GM12873 (cell line): ENCODE measurements at regions not wholly inside any gene's neighbourhood (a gene's known extent, or its start where the extent isn't known, plus 50 kb on each side); places are given as distances from the start of the nearest gene placed in this dataset.

Experiments
- TF ChIP-seq, protein P1 (sequence below): IDR thresholded peaks from 2 replicates; pipeline ENCODE4 v1.5.1; 2012; ENCODE audit warnings: low read depth, mild to moderate bottlenecking, moderate library complexity, low read length, control low read depth; ENCODE audit not compliant: insufficient read depth; ENCODE audit errors: missing control alignments

DNA sequence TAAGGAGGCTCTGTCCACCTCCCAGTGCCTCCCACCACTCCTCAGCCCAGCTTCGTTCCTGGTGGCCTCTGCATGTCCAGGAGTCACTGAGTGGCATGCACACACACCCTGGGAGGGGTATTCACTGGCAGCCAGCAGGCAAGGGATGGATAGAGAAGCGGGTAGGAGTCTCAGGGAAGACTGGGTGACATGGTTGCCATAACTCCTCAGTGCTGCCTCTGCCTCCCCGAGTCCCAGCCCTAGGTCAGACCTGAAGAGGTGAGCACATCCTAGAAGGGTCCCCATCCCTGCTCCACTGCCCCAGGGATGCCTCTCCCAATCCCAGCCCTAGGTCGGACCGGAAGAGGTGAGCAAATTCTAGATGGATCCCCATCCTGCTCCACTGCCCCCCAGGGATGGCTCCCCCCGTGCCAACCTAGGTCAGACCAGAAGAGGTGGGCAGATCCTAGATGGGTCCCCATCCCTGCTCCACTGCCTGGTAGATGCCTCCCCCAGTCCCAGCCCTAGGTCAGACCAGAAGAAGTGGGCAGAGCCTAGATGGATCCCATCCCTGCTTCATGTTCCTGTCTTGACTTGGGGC is 197.0 kb downstream of the IRF8 start:
- TF ChIP-seq, protein P1, sequence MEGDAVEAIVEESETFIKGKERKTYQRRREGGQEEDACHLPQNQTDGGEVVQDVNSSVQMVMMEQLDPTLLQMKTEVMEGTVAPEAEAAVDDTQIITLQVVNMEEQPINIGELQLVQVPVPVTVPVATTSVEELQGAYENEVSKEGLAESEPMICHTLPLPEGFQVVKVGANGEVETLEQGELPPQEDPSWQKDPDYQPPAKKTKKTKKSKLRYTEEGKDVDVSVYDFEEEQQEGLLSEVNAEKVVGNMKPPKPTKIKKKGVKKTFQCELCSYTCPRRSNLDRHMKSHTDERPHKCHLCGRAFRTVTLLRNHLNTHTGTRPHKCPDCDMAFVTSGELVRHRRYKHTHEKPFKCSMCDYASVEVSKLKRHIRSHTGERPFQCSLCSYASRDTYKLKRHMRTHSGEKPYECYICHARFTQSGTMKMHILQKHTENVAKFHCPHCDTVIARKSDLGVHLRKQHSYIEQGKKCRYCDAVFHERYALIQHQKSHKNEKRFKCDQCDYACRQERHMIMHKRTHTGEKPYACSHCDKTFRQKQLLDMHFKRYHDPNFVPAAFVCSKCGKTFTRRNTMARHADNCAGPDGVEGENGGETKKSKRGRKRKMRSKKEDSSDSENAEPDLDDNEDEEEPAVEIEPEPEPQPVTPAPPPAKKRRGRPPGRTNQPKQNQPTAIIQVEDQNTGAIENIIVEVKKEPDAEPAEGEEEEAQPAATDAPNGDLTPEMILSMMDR = no peak

DNA sequence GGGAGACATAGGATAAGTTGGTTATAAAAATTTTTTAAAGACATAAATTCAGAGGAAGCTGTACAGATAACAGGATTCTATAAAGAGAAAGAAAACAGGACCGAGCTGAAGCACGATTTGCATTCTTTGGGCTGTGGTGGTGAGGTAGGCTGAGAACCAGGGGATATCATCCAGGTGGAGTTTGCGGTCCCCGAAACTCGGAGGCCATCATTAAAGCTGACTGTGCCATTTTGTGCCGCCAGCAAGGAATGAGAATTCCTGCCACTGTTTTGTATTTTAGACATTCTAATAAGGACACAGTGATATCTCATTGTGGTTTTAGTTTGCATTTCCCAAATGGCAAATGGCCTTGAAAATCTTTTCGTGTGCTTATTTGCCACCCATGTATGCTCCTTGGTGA is 197.9 kb downstream of the IRF8 start:
- TF ChIP-seq, protein P1 = no peak

DNA sequence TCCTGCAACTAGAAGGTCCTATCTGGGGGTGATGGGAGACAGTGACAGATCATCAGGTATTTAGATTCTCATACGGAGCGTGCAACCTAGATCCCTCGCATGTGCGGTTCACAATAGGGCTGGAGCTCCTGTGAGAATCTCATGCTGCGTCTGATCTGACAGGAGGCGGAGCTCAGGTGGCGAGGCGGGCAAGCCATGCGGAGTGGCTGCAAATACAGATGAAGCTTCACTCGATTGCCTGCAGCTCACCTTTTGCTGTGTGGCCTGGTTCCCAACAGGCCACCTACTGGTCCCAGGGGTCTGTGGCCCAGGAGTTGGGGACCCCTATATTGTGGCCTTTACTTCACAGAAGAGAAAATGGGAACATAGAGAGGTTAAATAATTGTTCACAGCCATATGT is 200.4 kb downstream of the IRF8 start:
- TF ChIP-seq, protein P1 = no peak

DNA sequence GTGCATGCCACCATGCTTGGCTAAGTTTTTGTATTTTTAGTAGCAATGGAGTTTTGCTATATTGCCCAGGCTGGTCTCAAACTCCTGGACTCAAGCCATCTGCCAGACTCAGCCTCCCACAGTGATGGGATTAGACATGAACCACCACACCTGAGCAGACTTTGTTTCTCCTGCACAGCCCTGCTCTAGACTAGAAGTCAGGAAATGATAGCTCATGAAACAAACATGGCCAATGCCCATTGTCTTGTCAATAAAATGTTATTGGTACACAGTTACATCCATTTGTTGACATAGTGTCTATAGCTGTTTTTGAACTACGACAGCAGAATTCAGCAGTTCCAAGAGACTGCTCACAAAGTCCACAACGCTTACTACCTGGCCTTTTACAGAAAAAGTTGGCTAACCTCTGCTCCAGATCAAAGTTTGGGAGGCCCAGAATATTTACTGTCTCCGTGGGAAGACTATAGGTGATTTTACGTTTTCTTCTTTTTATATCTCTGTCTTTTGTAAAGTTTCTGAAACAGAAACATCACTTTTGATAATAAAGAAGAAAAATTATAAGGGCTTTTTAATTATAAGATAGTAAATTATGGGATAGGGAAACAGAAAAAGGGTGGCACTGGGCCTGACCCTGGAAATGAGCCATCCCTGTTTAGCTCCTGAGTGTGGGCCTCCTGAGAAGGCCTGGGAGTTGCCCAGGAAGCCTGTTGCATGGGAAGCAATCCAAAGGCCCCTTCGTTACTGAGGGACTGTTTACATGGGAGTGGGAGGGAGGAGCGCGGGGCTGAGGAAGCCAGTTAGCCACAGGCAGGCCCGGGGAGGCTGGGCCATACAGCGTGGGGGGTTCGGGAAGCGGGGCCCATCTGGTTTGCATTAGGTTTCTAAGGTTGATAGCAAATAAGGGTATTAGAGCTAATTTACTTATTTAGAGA is 201.5 kb downstream of the IRF8 start:
- TF ChIP-seq, protein P1 = no peak

DNA sequence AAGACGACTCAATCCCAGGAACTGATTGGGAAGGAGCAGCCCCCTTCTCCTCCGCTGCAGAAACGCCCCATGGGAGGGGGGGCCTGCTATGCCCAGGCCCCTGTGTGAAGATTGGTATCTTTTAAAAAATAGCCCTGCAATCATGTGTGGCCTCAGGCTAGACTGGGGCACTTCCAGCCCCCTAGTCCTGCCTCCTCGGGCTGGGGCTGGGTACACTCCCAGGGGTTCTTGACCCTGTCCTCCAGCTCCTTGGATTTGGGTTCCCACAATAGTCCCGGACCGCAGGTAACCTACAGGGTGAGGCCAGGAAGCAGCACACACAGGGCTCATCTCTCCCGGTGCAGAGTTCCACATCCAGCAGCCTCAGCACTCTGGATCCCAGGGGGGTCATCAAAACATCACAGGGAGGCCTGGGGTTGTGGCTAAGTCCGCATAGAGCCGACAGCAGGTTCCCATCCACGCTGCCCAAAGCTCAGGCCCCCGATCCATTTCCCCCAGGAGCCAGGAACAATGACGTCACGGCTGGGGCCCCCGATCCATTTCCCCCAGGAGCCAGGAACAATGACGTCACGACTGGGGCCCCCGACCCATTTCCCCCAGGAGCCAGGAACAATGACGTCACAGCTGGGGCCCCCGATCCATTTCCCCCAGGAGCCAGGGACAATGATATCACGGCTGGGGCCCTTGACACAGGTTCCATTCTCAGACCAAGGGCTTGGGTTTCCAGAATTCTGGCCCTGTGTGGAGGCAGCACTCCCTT is 202.4 kb downstream of the IRF8 start:
- TF ChIP-seq, protein P1 = no peak

DNA sequence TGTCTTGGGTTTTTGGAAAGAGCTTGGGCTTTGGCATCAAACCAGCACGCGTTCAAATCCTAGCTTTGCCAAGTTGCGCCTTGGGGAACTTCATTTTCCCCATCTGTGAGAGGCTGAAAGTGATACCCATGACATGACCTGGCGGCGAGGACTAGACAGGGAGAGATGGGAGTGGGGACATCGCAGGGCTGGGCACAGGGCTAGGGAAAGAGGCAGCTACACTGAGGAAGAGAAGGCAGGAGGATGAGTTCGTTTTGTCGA is 202.9 kb downstream of the IRF8 start:
- TF ChIP-seq, protein P1 = no peak

DNA sequence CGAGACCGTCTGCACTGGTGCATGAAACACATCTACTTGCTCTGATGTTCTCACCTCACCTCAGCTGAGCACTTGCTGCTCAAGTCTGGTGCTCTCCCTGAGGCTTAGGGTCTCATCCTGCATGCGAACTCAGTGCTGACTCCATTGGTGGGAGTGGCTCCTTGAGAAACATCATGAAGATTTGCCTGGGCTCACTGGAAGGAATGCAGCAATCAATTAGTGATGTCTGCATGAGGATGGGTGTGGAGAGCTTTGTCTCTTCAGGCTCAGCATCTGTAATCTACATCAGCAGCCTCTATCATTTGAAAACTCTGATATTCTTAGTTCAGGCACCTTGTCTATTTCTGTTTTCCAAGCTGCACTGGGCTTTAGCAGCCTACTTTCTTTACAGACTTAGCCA is 204.4 kb downstream of the IRF8 start:
- TF ChIP-seq, protein P1 = no peak
